ENCODE measurements at regions not wholly inside any gene's neighbourhood (a gene's known extent, or its start where the extent isn't known, plus 50 kb on each side); places are given as distances from the start of the nearest gene placed in this dataset.

DNA sequence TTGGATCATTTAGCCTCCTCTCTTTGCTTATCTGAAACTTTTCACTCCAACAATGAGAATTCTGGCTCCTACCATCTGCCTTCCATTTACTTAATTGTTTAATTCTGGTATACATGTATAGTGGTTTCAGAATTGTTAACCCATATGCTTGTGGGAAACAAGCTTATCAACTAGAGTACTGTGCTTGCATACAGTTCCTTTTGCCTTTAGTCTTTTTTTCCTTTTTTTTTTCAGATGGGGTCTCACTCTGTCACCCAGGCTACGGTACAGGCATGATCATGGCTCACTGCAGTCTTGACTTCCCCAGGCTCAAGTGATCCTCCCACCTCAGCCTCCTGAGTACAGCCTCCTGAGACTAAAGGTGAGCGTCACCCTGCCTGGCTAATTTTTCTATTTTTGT is 153.8 kb upstream of the LHX5 start:
- Histone ChIP-seq H3K4me1 (ENCODE audit: insufficient read depth, low read length) (no peaks in the 10 kb centered on the region), H3K27ac (ENCODE audit: insufficient read length, low read depth, low read length) (no peak overlapping the region), H3K27me3 (ENCODE audit: insufficient read depth, low read length) (no peaks in the 10 kb centered on the region), H2AFZ (ENCODE audit: low read length) (no peak overlapping the region), H2BK15ac (ENCODE audit: low read depth, low read length) (no peak overlapping the region), H3K9ac (ENCODE audit: extremely low read depth, insufficient read length, low read length) (no peak overlapping the region), H2BK5ac (ENCODE audit: insufficient read length, low read length) (no peak overlapping the region), H3K4me2 (ENCODE audit: insufficient read depth, insufficient read length, low read length) (no peak overlapping the region), H2BK12ac (ENCODE audit: insufficient read length, low read depth, low read length) (no peak overlapping the region), H4K5ac (ENCODE audit: insufficient read length, low read depth, low read length) (no peak overlapping the region), H3K56ac (ENCODE audit: insufficient read length, low read depth, low read length) (no peak overlapping the region), H2AK5ac (ENCODE audit: insufficient read length, low read length) (no peak overlapping the region), H3K14ac (ENCODE audit: insufficient read depth, low read length) (no peak overlapping the region), H2BK20ac (ENCODE audit: low read depth, low read length, poor library complexity, severe bottlenecking) (no peak overlapping the region), H3K79me1 (ENCODE audit: insufficient read depth, low read depth, low read length, poor library complexity, severe bottlenecking) (no peaks in the 10 kb centered on the region), H3K79me2 (ENCODE audit: insufficient read depth, low read length) (no peaks in the 10 kb centered on the region), H3K4ac (ENCODE audit: low read depth, low read length) (no peak overlapping the region), H4K91ac (ENCODE audit: insufficient read length, low read depth, low read length) (no peak overlapping the region), H3K9me3 (ENCODE audit: control insufficient read depth, low read depth, low read length) (no peaks in the 10 kb centered on the region), H2BK120ac (ENCODE audit: low read depth, low read length, poor library complexity, severe bottlenecking) (no peak overlapping the region), H3K18ac (ENCODE audit: insufficient read length, low read depth, low read length) (no peak overlapping the region), H3K23ac (ENCODE audit: insufficient read length, low read depth, low read length) (no peak overlapping the region), H3K23me2 (ENCODE audit: insufficient read length, low read depth, low read length, poor library complexity, severe bottlenecking) (no peaks in the 10 kb centered on the region), H3T11ph (ENCODE audit: low read length) (no peak overlapping the region), H4K8ac (replicated peaks; ENCODE audit: insufficient read length, low read depth, low read length) (no peak overlapping the region), H4K20me1 (ENCODE audit: control insufficient read depth, insufficient read depth, insufficient read length) (no peaks in the 10 kb centered on the region)
- H3K4me3 Mint-ChIP-seq, result no peak overlapping the region
- H3K4me1 Mint-ChIP-seq, result peaks cover 15 to 17% of the 10 kb centered on the region in 2 experiments
- peaks cover 10% of the 10 kb centered on the region for H3K27me3 Mint-ChIP-seq (ENCODE audit: low read depth)
- H3K9me3 Mint-ChIP-seq, result peaks cover 41 to 45% of the 10 kb centered on the region in 2 experiments
- WGBS (ENCODE audit: extremely low coverage, insufficient read length, low lambda C conversion rate), result no CpG with 5 or more reads among the region's 2 CpGs
- TF ChIP-seq, protein P1, sequence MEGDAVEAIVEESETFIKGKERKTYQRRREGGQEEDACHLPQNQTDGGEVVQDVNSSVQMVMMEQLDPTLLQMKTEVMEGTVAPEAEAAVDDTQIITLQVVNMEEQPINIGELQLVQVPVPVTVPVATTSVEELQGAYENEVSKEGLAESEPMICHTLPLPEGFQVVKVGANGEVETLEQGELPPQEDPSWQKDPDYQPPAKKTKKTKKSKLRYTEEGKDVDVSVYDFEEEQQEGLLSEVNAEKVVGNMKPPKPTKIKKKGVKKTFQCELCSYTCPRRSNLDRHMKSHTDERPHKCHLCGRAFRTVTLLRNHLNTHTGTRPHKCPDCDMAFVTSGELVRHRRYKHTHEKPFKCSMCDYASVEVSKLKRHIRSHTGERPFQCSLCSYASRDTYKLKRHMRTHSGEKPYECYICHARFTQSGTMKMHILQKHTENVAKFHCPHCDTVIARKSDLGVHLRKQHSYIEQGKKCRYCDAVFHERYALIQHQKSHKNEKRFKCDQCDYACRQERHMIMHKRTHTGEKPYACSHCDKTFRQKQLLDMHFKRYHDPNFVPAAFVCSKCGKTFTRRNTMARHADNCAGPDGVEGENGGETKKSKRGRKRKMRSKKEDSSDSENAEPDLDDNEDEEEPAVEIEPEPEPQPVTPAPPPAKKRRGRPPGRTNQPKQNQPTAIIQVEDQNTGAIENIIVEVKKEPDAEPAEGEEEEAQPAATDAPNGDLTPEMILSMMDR (conservative IDR thresholded peaks at IDR 0.05), result no peak
- H3K27ac Mint-ChIP-seq, result no peak overlapping the region
- H3K36me3 Mint-ChIP-seq (ENCODE audit: insufficient read depth in 1 of 3, low read depth in 3 of 3), result peaks cover 14 to 51% (median 14%) of the 10 kb centered on the region in 3 experiments
- no peak for DNase-seq

Measured in H9 (cell line).